HG03442 (cell line): ENCODE measurements at regions not wholly inside any gene's neighbourhood (a gene's known extent, or its start where the extent isn't known, plus 50 kb on each side); places are given as distances from the start of the nearest gene placed in this dataset.
A peak's percentile ranks its signal among the peaks of the same experiment; 100 is the strongest.

ENCODE experiments used
- ATAC-seq: cut with Tn5 transposase; IDR thresholded peaks from one replicate; pipeline ENCODE4 v1.9.1; 2021; ENCODE audit warnings: mild to moderate bottlenecking, moderate library complexity; ENCODE audit not compliant: unreplicated experiment

DNA sequence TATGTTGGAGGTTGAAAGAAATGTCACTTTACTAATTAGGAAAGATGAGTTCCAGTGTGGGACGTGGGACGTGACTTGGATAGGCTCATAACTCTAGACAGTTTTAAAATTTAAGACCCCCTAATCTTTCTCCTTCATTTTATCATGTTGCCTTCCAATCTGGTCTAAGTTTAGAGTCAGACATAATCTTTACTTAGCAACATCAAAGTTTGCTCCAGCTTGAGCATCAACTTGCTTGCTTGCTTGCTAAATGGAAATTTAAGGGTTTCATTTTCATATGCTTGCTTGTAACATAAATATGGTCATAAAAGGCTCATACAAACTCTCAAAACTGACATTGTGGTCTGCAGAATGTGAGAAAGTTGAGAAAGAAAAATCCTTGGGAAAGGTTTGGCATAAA lies 428.9 kb downstream of the EPHA4 start:
- ATAC-seq, result no peak

GRCh38 chr2:221144909-221145308 lies 427.2 kb downstream of the EPHA4 start:
- no peak for ATAC-seq

- no peak for ATAC-seq
These were observed 426.7 kb downstream of the EPHA4 start for GRCh38 chr2:221145396-221145795.

- ATAC-seq, result no peak
These were observed 418.9 kb downstream of the EPHA4 start for GRCh38 chr2:221153226-221153625.

- ATAC-seq, result no peak
These were observed 417.9 kb downstream of the EPHA4 start for GRCh38 chr2:221154176-221154575.

DNA sequence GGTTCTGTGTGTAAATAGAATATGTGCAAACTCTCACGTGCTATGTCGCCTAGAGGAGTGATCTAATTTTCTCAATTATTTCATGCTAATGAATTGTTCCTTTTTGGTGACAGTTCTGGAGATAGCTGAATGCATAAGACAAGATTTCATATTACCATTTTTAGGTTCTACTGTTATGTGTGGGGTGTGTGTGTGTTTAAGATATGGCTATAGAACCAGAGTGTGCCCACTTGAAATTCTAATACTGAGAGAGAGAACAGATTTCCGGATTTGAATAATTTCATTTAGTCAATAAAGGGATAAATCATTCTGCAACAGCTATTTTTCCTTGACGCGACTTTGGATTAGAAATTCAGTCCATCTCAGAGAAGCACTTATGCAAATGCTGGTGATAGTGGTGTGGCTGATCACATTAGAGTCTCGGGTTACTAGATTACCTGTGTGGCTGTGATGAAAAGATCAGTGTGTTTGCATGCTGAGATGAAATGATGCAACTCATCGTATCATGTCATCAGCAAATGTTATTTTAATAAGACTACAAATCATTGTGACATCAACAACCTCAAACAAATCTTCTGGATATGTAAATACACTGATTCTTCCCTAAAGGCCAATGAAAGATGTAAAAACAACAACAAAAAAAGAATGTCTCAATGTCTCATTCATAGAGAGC lies 415.9 kb downstream of the EPHA4 start:
- no peak for ATAC-seq

DNA sequence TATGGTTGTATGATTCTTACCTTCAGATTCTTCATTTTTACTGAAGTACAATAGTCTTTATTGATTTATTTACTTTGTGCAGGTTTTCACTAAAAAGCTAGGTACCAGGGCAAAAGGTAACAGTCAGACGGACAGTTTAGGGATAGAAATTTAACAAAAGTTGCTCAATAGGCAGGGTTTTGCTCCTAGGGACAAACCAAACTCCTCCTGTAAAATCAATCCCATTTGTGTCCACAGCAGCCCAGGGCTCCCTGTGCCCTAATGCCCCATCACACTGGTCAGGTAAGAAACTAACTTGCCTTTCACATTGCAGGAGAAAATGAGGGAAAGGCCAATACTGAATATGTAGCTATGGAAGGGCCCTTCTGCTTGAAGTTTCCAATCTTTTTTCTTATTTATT lies 410.9 kb downstream of the EPHA4 start:
- no peak for ATAC-seq

- ATAC-seq, result no peak
These were observed 405.8 kb downstream of the EPHA4 start for GRCh38 chr2:221166292-221166691.

DNA sequence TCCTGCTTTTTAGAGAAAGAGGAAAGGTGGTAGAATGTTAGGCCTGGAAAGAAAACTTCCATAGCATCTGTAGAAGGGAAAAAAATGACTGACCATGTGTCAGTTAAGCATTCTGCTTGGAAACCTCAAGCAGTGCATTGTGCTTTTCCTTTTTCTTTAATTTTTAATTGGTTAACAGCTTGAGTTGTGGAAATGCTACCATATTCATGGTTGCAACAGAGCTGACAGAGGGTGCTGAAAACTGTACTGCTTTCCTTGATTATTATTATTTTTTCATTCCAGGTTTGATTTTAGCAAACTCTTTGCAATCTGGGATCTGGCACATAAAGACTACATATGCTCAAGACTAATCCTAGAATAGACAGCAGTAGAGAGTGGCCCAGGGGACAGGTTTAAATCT lies 404.5 kb downstream of the EPHA4 start:
- no peak for ATAC-seq

DNA sequence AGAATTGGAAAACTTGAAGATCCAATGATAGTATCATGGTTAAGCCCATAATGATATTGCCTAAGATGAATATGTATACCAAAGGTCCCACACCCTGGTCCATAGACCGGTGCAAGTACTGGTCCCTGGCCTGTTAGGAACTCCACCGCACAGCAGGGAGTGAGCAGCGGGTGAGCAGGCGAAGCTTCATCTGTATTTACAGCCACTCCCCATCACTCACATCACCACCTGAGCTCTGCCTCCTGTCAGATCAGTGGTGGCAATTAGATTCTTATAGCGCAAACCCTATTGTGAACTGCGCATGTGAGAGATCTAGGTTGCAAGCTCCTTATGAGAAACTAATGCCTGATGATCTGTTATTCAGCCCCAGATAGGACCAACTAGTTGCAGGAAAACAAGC lies 402.4 kb downstream of the EPHA4 start:
- ATAC-seq, result no peak

- ATAC-seq, result no peak
These were observed 401.6 kb downstream of the EPHA4 start for GRCh38 chr2:221170548-221170947.

- no peak for ATAC-seq
These were observed 395.4 kb downstream of the EPHA4 start for GRCh38 chr2:221176667-221177066.

DNA sequence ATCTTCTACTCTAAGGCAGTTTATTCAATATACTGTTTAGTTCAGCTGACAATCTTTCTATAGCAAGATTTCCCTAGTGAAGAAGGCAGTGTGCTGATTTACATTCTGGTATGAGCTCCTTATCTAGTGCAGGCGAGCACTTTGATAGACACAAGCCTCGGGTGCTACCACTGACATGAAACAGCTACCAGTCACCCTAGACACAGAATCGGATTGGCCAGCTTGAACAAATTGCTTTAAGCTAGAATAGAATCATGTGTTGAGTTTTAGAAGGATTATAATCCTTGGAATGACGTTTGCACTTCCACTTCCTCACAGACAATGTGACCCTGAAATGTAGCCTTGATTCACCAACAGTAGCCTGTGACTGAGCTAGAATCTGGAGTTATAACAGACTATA lies 394.0 kb downstream of the EPHA4 start:
- no peak for ATAC-seq

DNA sequence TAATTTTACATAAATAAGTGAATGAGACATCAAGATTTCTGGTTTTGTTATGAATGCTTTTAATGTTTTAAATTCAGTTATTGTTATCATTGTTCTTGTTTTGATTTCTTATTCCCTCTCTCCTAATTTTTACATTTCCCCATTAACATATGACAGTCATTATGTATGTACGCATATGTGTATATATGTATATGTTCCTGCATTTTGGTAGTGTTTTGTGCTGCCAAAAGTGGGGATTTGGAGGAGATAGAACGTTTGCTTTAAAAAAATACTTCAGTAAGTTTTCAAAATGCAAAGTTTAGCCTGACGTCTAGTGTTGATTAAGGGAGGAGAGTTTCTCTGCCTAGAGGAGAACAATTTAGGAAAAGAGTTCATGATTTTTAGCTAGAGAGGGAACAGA lies 385.2 kb downstream of the EPHA4 start:
- ATAC-seq, result no peak

DNA sequence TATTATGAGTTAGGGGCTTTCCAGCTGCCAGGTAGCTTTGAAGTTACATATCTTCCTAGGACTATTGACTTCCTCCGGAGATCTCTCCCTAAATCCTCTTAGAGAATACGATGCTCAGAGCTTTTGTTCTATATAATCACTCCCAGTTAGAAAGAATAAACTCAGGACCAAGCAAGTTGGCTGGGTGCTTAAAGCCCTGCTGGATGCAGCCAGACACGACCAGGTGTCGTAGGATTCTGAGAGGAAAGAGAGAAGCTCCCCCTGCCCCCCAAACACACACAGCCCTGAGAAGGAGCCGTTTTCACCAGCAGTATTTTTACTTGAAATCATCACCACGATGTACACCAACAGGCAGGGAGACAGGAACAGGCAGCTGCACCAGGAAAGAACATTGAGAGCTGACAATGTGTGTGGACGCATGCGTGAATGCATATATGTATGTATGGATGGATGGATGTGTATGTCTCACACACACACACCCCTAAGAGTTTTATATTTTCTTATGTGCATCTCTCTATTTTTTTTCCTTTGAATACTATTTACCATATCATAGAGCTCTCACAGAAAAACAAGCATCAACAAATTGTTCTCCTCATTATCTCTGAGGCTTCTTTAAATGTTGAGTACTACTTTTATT lies 382.6 kb downstream of the EPHA4 start:
- no peak for ATAC-seq

- ATAC-seq, result no peak
These were observed 376.3 kb downstream of the EPHA4 start for GRCh38 chr2:221195829-221196228.

DNA sequence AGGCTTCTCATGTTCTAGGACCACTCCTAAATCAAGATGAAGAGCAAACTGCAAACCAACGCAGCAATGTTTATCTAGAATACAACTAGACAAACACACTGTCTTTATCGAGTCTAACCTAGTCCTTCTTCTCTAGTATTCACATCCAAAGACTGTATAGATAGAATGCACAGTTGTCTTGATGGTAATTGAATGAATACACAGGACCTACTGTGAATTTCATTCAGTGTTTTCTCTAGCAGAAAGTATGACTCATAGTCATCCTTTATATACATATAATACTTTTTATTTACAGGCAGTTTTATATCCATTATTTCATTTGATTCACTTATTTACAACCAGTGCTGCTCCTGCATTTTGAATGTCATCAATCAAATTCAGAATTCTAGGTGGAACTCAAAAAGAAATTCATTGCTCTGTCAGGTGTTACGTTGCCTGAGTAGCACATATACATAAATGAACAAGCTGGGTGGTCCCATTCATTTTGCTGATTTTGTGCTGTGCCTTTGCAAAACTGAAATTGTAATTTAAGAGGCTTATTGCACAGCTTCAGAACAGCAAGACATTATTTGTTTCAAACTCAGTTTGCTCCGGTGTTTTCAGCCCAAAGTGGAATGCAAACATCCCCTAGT lies 374.8 kb downstream of the EPHA4 start:
- ATAC-seq, result no peak

- ATAC-seq, result no peak
These were observed 373.8 kb downstream of the EPHA4 start for GRCh38 chr2:221198309-221198708.

- ATAC-seq, result no peak
These were observed 371.8 kb downstream of the EPHA4 start for GRCh38 chr2:221200184-221200839.

- no peak for ATAC-seq
These were observed 369.7 kb downstream of the EPHA4 start for GRCh38 chr2:221202431-221202830.

DNA sequence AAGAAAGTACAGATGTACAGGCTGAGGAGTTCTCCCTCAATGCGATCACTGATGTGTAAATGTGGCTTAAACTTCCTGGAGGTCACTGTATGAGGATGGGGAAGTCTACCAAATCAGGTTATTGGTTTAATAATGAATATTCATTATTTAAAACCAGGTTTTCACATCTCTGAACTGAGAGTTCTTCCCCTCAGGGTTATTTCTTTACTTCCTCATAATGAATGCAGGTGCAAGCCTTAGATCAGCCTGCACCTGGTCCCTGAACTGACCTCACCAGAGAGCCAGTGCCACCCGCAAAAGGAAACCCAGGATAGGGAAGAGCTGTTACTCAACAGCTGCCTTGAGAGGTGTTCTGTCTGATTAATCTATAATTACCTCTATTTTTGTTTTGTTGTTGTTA lies 369.0 kb downstream of the EPHA4 start:
- peak; percentile 79 for ATAC-seq

GRCh38 chr2:221203856-221204255 lies 368.2 kb downstream of the EPHA4 start:
- ATAC-seq, result no peak
